ENCODE measurements at regions not wholly inside any gene's neighbourhood (a gene's known extent, or its start where the extent isn't known, plus 50 kb on each side); places are given as distances from the start of the nearest gene placed in this dataset.

DNA sequence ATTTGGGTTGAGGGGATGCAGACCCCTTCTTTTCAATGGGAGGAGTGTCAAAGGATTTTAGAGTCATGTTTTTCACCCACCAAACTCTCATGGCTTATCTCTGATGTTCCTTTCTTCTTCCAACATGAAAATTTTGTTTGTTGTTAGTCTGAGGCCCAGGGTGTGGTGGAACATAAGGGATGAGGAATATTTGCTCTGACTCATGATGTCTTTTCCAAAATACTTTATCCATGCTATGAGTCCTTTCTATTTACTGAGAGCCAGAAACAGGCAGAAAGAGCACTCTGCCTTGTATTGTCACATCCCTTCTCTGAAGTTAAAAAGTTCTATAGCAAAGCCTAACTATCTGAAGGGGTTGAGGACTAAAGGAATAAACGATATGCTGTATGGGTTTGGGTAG lies 61.6 kb upstream of the GYPA start:
- DNase-seq, result no peak

DNA sequence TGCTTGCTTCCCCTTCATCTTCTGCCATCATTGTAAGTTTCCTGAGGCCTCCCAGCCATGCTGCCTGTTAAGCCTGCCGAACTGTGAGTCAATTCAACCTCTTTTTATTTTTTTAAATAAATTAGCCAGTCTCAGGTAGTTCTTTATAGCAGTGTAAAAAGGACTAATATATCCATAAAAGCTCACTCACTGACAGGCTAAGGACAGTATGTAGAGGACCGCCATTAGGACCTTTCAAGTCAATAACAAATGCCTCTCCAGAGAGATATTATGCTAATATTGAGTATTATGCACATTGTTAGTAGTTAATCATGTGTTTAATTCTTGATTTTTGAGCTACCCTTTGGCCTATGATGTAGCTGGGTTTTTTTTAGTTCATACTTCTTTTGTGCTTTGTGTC lies 62.6 kb upstream of the GYPA start:
- no peak for DNase-seq

DNA sequence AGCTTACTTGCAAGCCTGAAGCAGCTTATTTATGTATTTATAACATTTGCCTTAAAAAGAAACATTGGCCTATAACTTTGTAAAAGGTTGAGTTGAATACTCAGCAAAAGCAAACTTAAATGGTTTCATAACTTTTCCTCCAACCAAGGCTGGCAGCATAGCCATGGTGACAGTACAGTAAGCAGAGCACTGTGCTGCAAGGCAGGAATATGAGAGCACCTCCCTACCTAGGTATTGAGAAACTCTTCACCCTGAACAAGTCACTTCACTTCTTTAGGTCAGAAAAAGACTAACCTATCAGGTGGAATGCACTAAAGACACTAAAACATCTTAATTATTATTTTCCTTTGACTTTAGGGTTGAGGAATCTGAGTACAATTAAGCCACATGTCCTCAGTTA lies 63.9 kb upstream of the GYPA start:
- no peak for DNase-seq

DNA sequence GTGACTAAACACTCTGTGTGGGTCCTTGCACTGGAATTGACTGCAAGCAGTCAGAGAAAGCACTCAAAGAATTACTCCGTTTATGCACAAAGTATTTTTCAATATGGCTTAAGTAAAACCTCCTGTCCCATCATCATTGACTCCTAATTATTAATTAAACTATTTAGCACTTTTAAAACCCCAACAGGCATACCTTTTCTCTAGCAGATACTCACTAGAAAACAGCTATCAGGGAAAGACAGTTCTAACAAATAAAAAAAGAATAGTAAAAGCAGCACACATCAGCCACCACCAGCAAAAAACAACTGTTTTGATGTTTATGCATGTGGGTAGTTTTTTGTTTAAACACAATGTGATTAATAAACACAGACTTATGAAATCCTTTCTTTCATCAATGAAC lies 66.2 kb upstream of the GYPA start:
- no peak for DNase-seq

DNA sequence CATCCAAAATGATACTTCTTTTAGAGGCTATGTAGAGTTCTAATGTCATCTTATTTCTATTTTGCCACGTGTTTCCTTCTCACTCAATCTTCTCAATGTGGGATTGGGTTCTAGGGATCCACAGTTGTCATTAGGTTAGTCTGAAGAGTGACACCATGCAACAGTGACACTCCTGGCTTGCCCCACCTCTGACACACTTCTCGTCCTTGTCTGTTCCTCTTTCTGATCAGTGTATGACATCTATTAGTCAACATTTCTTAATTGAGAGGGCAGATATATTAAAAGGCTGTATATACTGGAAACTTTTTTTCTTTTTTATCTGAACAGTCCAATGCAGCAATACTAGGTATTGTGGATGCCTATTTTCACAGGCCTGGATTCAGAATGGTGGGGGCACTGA lies 67.6 kb upstream of the GYPA start:
- no peak for DNase-seq

DNA sequence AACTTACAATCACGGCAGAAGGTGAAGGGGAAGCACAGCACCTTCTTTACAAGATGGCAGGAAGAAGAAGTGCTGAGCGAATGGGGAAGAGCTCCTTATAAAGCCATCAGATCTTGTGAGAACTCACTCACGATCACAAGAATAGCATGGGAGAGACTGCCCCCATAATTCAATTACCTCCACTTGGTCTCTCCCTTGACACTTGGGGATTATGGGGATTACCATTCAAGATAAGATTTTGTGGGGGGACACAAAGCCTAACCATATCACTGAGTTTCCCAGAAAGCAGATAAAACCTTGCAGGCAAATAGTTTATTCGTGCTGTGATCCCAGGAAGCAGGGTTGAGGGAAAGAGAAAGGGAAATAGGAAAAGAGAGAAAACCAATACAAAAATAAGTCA lies 69.0 kb upstream of the GYPA start:
- DNase-seq, result no peak

DNA sequence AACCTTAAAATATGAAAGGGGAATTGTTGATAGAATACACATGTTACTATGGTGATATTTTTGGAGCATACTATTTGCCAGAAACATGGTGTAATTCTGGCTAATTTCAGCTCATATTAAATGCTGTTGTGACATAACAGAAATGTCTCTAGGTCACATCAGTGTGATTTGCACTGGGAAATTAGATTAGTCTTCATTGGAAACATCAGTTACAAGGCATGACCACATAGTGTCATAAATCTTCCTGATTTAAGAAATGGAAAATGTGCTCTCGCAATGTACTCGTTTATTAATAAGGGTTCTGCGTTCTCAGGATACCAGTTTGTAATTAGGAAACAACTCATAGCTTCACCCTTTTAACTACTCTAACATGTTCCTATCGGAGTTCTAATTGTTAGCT lies 72.9 kb upstream of the GYPA start:
- no peak for DNase-seq

DNA sequence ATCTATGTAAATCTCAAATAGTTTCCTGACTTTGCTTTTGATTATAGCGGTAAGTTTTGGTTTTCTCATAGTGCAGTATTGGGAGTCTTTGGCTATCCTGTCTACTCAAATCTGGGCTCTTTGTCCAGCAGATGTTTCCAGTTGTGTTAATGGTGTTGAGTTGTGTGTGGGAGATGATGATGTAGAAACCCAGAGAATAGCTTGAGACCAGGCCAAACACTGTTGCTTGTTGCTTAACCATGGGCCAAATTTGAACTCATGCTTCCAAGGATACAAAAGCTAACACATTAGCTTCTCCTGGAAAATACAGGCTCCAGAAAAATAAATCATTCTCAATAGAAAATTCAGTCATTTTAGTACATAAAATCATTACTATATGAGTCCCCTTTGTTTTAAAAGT lies 82.6 kb upstream of the GYPA start:
- DNase-seq, result no peak

DNA sequence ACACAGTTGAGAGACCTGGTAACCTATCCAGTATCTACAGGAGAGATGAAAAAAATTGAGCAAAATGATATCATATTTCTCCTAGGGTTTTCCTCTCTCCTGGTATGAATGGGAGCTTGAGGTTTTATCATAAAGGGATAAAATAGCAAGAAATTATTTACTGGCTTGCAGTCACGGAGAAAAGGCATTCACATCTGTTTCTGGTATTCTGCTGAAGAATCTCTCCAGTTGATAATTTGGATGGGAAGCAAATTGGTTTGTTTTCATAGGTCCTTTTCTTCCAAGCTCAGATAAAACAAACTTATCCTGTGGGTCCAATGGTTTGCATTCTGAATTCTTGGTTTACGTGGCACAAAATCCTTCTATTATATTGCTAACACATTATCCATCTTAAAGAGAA lies 83.1 kb upstream of the GYPA start:
- DNase-seq, result no peak

DNA sequence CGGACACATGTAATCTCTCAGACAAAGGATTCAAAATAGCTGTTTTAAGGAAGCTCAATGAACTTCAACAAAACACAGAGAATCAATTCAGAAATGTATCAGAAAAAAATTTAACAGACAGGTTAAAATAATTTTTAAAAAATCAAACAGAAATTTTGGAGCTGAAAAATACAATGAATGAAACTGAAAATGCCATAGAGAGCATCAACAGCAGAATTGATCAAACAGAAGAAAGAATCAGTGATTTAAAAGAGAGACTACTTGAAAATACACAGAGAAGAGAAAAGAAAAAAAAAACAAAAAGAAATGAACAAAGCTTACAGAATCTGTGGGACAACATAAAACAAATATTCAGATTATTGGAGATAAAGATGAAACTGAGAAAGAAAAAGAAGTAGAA lies 118.8 kb upstream of the GYPA start:
- DNase-seq, result no peak

DNA sequence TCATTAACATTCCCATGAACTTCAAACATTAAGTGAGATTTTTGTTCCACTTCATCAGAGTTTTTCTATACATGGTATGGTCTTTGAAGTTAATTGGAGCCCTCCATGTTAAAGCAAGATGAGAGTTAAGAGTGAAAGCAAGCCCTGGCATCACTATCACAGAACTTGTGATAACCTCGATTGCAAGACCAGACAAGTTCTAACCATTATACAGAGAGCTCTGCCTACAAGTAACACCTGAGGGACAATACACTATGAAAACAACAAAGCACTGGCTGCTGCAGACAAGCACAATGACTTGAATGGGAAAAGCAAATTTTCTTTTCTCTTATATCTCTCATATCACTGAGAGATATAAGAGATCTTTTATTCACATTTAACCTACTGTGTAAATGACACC lies 126.6 kb upstream of the GYPA start:
- DNase-seq, result no peak

DNA sequence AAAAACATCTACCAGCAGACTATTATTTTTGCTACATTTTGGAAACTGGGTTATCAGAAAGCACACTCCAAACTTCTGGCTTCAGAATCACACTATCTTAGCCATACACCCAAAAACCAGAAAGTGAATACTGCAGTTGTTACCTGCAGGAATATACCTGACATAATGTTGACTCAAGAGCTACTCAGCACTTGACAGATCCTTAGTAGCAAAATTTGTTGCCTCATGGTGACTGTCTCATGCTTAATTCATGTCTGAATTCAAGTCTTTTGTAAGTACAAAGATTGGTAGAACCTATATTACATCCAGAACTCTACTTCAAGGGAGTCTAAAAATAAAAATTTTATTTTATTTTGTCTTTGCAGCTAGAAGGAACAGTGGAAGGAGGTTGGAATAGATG lies 140.2 kb upstream of the GYPA start:
- no peak for DNase-seq

DNA sequence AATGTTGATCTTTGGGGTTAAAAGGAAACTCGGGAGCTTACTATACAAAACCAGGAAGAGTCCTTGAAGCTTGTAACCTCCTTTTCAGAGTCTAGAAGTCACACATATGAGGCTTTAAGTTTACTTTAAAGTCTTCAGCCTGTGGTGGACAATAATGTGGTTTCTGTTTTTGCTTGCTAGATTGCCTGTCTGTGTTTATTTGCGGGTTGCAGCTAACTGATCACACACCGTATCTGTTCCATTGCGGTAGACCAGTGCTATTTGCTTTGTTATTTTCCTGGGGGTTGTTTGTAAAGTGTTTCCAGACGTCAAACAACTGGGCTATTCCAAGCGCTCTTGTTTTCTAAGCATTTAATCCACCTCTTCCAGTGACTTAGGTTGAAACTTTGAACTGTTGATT lies 143.0 kb upstream of the GYPA start:
- no peak for DNase-seq

DNA sequence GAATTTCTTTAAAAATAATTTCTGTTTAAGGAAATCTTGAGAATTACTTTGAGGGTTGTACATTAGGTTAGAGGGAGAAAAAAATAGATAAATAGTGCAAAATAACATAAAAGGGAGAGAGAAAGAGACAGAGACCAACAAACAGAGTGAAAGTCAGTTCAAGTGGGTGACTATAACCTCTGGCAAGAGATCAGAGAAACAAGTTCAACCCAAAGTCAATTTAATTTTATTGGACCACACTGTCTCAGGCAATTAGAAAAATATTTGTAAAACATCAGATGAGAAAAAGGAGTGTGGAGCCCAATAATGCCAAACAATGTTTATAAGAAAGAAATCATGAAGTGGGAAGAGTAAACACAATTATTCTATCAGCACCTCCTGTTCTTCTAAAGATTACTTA lies 143.5 kb upstream of the GYPA start:
- DNase-seq, result no peak

DNA sequence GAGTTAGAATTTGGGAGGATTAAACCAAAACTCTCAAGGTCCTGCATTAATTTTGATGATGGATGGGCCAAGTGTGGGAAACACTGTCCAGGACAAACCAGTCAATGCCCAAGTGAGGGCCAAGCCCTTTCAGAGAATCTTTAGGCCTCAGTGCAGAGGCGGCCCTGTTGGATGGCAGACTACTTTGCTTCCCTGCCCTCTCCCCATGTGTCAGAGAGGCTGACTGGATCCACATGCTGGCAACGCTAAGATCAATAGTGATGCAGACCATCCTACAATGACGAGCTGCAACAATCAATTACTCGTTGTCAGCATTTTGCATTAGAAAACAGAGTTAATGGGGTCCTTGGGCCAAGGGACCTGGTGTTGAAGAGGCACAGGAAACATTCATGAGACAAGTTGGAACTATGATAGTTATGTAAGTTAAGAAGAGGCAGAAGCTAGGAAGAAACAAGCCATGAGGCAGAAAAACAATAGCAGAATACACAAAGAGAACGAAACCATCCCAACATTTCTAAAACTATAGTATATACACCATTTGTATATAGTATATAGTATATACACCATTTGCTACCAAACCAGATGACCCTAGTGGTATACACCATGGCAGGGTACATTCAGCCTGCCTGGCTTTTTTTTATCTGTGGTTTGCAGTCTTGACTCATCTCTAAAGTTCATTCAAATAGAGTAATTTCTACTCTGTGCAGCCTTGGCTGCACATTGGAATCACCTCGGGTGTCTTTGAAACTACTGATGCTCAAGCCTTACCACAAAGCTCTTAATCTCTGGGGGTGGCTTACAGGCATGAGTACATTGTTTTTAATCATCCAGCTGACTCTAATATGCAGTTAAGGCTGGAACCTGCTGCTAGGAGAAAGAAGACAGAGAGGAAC lies 147.7 kb upstream of the GYPA start:
- no peak for DNase-seq

DNA sequence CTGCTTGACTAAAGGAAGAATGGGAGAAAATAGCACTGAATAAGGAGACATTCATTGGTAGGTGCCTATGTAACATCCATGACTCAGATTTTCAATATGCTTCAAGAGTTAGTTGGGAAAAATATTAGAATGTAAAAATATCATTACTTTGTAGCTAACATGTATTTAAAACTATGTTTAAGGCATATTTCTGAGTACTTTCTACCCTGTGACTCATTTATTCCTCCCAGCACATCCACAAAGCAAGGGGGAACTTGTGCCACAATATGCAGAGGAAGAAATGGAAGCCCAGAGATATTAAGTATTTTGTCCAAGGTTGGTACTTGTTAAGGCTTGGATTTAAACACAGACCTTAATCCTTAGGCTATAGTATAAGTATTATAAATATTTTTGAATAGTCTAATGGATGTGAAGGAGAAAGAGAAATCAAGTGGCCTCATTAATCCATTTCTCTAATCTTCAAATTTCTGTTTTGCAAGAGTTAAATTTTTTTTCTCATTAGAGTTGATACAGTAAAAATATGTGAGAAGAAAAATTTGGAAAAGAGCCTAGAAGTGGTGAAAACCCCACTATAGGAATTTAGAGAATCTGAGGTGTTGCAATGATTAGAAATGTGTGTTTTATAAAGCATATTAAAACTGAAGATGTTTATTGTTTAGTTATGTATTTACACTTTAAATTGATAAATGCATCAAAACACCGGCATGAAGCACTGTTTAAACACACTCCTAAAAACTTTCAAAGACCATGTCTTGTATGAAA lies 149.3 kb upstream of the GYPA start:
- no peak for DNase-seq

DNA sequence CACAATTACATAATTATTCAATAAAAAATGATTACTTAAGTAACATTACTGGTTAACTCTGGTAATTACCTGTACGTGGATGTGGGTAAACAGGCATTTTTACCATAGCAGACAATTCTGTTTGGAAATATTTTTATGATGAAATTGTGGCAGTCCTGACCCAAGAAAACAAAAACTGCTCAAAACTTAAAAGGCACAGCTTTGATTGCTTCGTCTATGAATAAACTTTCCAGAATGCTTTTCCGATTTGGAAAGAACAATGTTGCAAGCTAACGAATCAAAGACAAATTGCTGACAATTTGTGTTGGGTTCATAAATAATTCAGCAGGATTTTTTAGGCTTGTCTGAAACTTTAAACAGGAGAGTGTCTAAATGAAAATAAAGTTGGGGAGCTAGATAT lies 150.6 kb upstream of the GYPA start:
- DNase-seq, result no peak

DNA sequence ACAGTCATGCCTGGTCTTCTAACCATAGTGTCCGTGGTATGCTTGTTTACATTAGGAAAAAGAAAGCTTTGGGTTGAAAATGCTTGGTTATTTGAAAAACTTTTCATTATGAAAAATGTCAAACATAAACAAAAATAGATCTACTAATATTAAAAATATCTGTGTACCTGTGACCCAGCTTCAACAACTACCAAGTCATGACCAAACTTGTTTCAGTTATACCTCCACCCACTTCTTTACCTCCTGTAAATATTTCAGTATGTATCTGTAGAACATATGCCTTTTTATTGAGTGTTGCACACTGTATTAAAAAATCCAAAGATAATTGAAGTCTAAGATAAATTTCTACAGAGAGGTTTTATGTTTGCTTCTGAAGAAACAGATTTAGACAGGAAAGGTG lies 153.7 kb upstream of the GYPA start:
- no peak for DNase-seq

DNA sequence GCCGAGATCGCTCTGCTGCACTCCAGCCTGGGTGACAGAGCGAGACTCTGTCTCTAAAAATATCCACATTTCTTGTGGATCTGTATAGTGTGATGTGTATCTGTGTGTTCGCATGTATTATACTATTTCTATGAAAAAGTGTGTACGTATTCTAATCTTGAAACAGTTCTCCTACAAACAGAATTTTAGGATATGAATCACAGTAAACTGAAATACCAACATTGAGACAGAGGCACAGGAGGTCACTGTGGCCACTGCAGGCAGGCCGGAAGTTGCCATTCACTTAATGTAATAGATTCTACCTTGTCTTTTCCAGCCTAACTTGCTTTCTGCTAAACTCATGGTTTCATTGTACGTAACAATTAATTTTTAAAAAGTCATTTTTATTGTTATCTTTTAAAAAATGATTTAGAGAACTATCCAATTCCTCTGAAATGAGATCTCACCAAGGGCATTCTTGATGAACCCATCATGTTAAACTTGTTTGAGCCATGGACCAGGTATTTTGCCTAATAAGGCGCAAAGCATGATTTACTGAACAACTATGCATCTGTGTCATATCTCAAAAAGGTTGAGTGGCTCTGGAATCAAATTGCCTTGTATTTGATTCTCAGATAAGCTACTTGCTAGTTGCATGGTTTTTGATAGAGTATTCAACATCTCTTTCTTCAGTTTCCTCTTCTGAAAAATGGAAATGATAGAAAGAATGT lies 154.9 kb upstream of the GYPA start:
- DNase-seq, result no peak

DNA sequence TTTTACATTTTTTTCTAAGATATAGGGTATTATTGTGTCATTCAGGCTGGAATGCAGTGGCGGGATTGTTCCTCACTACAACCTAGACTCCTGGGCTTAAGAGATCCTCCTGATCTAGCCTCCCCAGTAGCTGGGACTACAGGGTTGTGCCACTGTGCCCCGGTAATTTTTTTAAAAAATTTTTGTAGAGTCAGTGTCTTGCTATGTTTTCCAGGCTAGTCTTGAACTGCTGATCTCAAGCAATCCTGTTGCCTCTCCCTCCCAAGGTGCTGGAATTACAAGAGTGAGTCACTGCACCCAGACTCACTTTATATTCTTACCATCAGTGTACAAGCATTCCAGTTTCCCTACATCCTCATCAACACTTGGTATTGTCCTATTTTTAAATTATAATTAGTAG lies 156.4 kb upstream of the GYPA start:
- no peak for DNase-seq

DNA sequence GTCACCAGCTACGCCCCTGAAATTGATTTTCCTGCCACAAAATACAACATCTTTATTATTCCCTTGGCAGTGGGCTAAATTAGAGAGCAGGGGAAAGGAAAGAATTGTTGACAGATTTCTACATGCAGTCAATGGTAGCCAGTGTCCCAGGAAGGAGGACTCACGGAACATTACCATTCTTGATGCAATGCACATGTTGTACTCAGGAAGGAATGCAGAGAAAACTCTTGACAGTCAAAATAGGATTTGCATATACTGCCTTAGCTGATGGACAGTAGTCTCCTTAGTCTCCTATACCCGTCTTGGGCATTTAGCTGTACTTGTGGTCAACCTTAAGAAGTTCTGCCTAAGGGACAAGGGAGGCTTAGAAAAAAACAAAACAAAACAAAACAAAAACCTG lies 158.0 kb upstream of the GYPA start:
- no peak for DNase-seq

DNA sequence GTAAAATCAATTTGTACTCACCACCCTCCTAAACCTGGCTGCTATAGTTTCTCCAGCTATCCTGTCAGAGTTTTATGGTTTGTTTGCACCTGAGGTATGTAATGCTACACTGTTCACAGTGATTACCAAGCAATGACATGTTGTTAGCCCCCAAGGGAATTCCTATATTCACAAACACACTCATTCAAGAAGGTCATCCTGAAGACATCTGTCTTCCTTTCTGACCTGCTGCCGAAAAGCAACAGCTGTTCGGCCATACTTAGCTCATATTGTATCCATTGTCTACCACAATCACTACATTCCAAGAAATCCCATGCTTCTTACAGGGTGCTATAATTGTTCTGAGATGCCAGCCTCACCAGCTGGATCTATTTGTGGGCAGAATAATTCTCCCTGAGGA lies 160.1 kb upstream of the GYPA start:
- DNase-seq, result no peak

DNA sequence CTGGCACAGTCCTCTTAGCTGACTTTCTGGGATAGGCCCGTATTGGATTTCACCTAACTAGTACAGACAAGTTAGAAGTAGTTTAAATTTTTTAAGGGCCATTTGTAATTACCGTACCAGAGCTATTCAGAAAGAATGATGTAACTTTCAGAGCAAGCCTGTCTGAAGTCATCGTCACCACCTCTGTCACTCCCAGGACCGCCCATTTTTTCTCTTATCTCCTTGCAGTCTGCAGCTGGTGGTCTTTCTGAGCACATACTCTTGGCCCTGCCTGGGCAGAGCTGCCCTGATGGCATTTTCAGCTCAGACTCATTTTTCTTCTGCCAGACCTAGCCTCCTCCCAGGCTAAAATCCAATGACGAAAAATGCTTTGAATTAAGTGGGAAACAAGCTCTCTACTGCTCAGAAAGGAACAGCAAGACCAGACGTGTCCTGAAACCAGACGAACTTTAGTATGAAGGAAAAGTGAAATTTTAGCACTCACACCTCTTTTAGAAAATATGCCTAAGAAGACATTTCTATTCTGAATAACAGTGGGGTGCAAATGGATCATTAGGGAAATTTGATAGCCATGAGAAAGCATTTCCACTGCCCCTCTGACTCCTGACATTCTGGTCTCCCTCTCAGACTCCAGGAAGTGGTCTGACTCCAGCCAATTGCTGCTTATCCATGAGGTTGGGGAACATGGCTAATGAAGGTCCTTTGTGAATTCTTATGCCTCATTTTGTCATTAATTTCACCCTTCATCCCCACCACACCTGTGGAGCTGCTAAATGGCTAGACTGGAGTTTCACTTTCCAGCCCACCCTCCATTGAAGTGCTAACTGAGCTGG lies 162.4 kb upstream of the GYPA start:
- DNase-seq, result no peak

Data from hippocampal formation (tissue), 2 donors.